AG10803 (cell line): ENCODE measurements at regions not wholly inside any gene's neighbourhood (a gene's known extent, or its start where the extent isn't known, plus 50 kb on each side); places are given as distances from the start of the nearest gene placed in this dataset.

Experiments
- DNase-seq: peaks from one replicate; pipeline ENCODE4 v3.0.0; 2010; ENCODE audit warnings: low read depth
- H3K4me3 ChIP-seq: 2 replicates; pipeline ENCODE4 v1.5.1; 2011; ENCODE audit warnings: mild to moderate bottlenecking, low read length, control low read depth
- CTCF ChIP-seq: conservative IDR thresholded peaks from 2 replicates; pipeline ENCODE4 v1.5.1; 2011; ENCODE audit warnings: mild to moderate bottlenecking, low read length, control low read depth, inconsistent platforms

GRCh38 chr2:51084750-51085149, 52.8 kb upstream of the NRXN1 start:
- H3K4me3 ChIP-seq: no peak overlapping the region
- TF ChIP-seq CTCF: no peak
- no peak for DNase-seq
